HCT116 (cell line): ENCODE measurements at regions not wholly inside any gene's neighbourhood (a gene's known extent, or its start where the extent isn't known, plus 50 kb on each side); places are given as distances from the start of the nearest gene placed in this dataset.
"Not testable (repeated sequence)": the region's sequence is repeated elsewhere in the genome, so short reads cannot be mapped to it uniquely, and the experiment has no call there.

ENCODE experiments used
- ATAC-seq: fragments of 200-7000 bp; cut with Tn5 transposase; 2 replicates; pipeline ENCODE4 v1.9.1; 2020; ENCODE audit warnings: mild to moderate bottlenecking, moderate library complexity
- BruUV-seq: library from RNA; stranded (reverse); fragments of 400-500 nt; replicated peaks from 2 replicates; lab custom pipeline; 2021; lab: Mats Ljungman, UMichigan
- CTCF ChIA-PET: fragments of 300-600 bp; sonication (Branson Sonifier 250); formaldehyde crosslinking; loops from one replicate; lab custom pipeline; 2021; ENCODE audit warnings: antibody characterized with exemption; lab: Charles Lee
- POLR2A ChIA-PET: fragments of 300-600, 350-600 bp; sonication (Branson Sonifier 250); formaldehyde crosslinking; loops from one replicate; lab custom pipeline; 2021; ENCODE audit warnings: antibody characterized with exemption; lab: Charles Lee
- RAD21 ChIA-PET, 2 experiments: fragments of 300-600 bp; sonication (Branson Sonifier 250); formaldehyde crosslinking; loops; one replicate each; lab custom pipeline; 2023; ENCODE audit warnings: low total read pairs in 2 of 2; ENCODE audit not compliant: uncharacterized antibody in 2 of 2, unreplicated experiment in 2 of 2, low non-redundant PET in 1 of 2; lab: Charles Lee
- DNase-seq: peaks from one replicate; pipeline ENCODE4 v3.0.0-alpha.2; 2010; ENCODE audit warnings: low read depth, low spot score
- H2AFZ ChIP-seq: fragments of 200-600 bp; shearing (Covaris generic), sonication (generic); 2 replicates; pipeline ENCODE4 v1.6.1; 2017; ENCODE audit warnings: low read depth, mixed run types, mixed read lengths, antibody characterized with exemption, low read length; ENCODE audit not compliant: poor library complexity, severe bottlenecking
- H3K27ac ChIP-seq: 2 replicates; pipeline ENCODE4 v1.5.1; 2012; ENCODE audit warnings: low read depth, low read length
- H3K27me3 ChIP-seq: fragments of 200-600 bp; sonication (generic); 2 replicates; pipeline ENCODE4 v1.6.1; 2016; ENCODE audit warnings: mixed run types, low read length, mixed read lengths; ENCODE audit not compliant: insufficient read depth
- H3K36me3 ChIP-seq, 2 experiments: fragments of 200-500 bp in 1 of 2; fragments of 200-600 bp in 1 of 2; sonication (Bioruptor generic) in 1 of 2; sonication (generic) in 1 of 2; 2 replicates each; pipeline versions ENCODE4 v1.5.1 to v1.6.1; 2014 to 2016; ENCODE audit warnings: low read length in 2 of 2, inconsistent platforms in 1 of 2, mixed read lengths in 1 of 2, mixed run types in 1 of 2; ENCODE audit not compliant: insufficient read depth in 2 of 2, control insufficient read depth in 1 of 2
- H3K4me1 ChIP-seq, 2 experiments: fragments of 200-600 bp in 1 of 2; sonication (generic) in 1 of 2; 2 replicates each; pipeline versions ENCODE4 v1.5.1 to v1.6.1; 2012 to 2017; ENCODE audit warnings: low read length in 2 of 2, inconsistent platforms in 1 of 2, mild to moderate bottlenecking in 1 of 2, mixed read lengths in 1 of 2, mixed run types in 1 of 2, moderate library complexity in 1 of 2; ENCODE audit not compliant: insufficient read depth in 2 of 2, control insufficient read depth in 1 of 2
- H3K4me2 ChIP-seq: fragments of 200-600 bp; sonication (generic); 2 replicates; pipeline ENCODE4 v1.6.1; 2017; ENCODE audit warnings: mixed run types, low read length, mixed read lengths
- H3K4me3 ChIP-seq, 2 experiments: fragments of 200-600 bp in 1 of 2; sonication (generic) in 1 of 2; replicated peaks in 1 of 2; 2 replicates each; pipeline ENCODE4 v1.5.1; 2011 to 2016; ENCODE audit warnings: low read length in 2 of 2, control low read depth in 1 of 2, low read depth in 1 of 2, mild to moderate bottlenecking in 1 of 2, mixed read lengths in 1 of 2, mixed run types in 1 of 2
- H3K79me2 ChIP-seq: fragments of 200-600 bp; sonication (generic); 2 replicates; pipeline ENCODE4 v1.6.1; 2017; ENCODE audit warnings: mild to moderate bottlenecking, mixed run types, low read length, moderate library complexity, mixed read lengths; ENCODE audit not compliant: insufficient read depth
- H3K9ac ChIP-seq: fragments of 200-600 bp; sonication (generic); 2 replicates; pipeline ENCODE4 v1.6.1; 2016; ENCODE audit warnings: low read length, mixed read lengths
- H3K9me2 ChIP-seq: fragments of 200-600 bp; sonication (generic), shearing (Covaris generic); 2 replicates; pipeline ENCODE4 v1.6.1; 2017; ENCODE audit warnings: mixed run types, mild to moderate bottlenecking, moderate library complexity; ENCODE audit not compliant: insufficient read depth
- H3K9me3 ChIP-seq, 2 experiments: fragments of 200-500 bp in 1 of 2; fragments of 200-600 bp in 1 of 2; sonication (Bioruptor generic) in 1 of 2; sonication (generic) in 1 of 2; 2 replicates each; pipeline ENCODE4 v1.6.1; 2014 to 2017; ENCODE audit warnings: low read length in 2 of 2, mixed read lengths in 2 of 2, inconsistent platforms in 1 of 2, low read depth in 1 of 2, mild to moderate bottlenecking in 1 of 2, mixed run types in 1 of 2, moderate library complexity in 1 of 2; ENCODE audit not compliant: control insufficient read depth in 1 of 2, insufficient read depth in 1 of 2
- H4K20me1 ChIP-seq: fragments of 200-600 bp; sonication (generic), shearing (Covaris generic); 2 replicates; pipeline ENCODE4 v1.6.1; 2017; ENCODE audit warnings: mixed run types, mild to moderate bottlenecking, moderate library complexity; ENCODE audit not compliant: insufficient read depth
- EZH2 ChIP-seq: fragments of 200-600 bp; sonication (generic); IDR thresholded peaks from 2 replicates; pipeline ENCODE4 v1.6.1; 2017; ENCODE audit warnings: antibody characterized with exemption, mixed run types
- FOSL1 ChIP-seq: IDR thresholded peaks from 2 replicates; pipeline ENCODE4 v1.6.1; 2012; ENCODE audit warnings: low read depth
- JUND ChIP-seq: IDR thresholded peaks from 2 replicates; pipeline ENCODE4 v1.6.1; 2012
- POLR2A ChIP-seq: IDR thresholded peaks from 2 replicates; pipeline ENCODE4 v1.7.0; 2011; ENCODE audit warnings: borderline replicate concordance; ENCODE audit not compliant: insufficient read depth, insufficient read length; ENCODE audit errors: extremely low read depth
- POLR2AphosphoS5 ChIP-seq: IDR thresholded peaks from 2 replicates; pipeline ENCODE4 v1.6.1; 2011; ENCODE audit warnings: mild to moderate bottlenecking, low read depth, low read length, moderate library complexity
- REST ChIP-seq: IDR thresholded peaks from 2 replicates; pipeline ENCODE4 v1.6.1; 2012; ENCODE audit warnings: low read depth
- SIN3A ChIP-seq: IDR thresholded peaks from 2 replicates; pipeline ENCODE4 v1.6.1; 2012; ENCODE audit warnings: low read depth
- SP1 ChIP-seq: IDR thresholded peaks from 2 replicates; pipeline ENCODE4 v1.6.1; 2012; ENCODE audit warnings: low read depth
- SRF ChIP-seq: IDR thresholded peaks from 2 replicates; pipeline ENCODE4 v1.6.1; 2012; ENCODE audit warnings: low read depth
- TCF7L2 ChIP-seq: IDR thresholded peaks from 2 replicates; pipeline ENCODE4 v1.7.0; 2011; ENCODE audit warnings: borderline replicate concordance, inconsistent platforms; ENCODE audit not compliant: insufficient read depth, insufficient read length; ENCODE audit errors: extremely low read depth
- ZNF274 ChIP-seq: fragments of 200-500 bp; sonication (Bioruptor generic); IDR thresholded peaks from 2 replicates; pipeline ENCODE4 v1.6.1; 2014; ENCODE audit warnings: mild to moderate bottlenecking, low read depth, low read length, inconsistent platforms
- intact Hi-C: fragments of 100-400 bp; cut with micrococcal nuclease; formaldehyde crosslinking; loops from 2 replicates; pipeline ENCODE4 v1.10.0; 2022
- TF ChIP-seq, protein P1 (sequence below): IDR thresholded peaks from 2 replicates; pipeline ENCODE4 v1.6.1; 2012
- TF ChIP-seq, protein P2 (sequence below): IDR thresholded peaks from 2 replicates; pipeline ENCODE4 v1.6.1; 2011; ENCODE audit warnings: mild to moderate bottlenecking, low read length, moderate library complexity; ENCODE audit not compliant: insufficient replicate concordance; ENCODE audit errors: extremely low read depth

GRCh38 chr13:50747737-50748350 is 95.6 kb downstream of the DLEU7 start:
- Histone ChIP-seq H3K27ac (no peak overlapping the region), H3K36me3 (no peaks in the 10 kb centered on the region)
- ATAC-seq, result no peak
- TF ChIP-seq ZNF274 (no peak), SP1 (no peak), POLR2A (no peak), SIN3A (no peak), TCF7L2 (no peak), POLR2AphosphoS5 (no peak), SRF (no peak), REST (no peak), EZH2 (no peak), FOSL1 (no peak), JUND (no peak)
- TF ChIP-seq, protein P1, sequence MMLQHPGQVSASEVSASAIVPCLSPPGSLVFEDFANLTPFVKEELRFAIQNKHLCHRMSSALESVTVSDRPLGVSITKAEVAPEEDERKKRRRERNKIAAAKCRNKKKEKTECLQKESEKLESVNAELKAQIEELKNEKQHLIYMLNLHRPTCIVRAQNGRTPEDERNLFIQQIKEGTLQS, result no peak
- TF ChIP-seq, protein P2, sequence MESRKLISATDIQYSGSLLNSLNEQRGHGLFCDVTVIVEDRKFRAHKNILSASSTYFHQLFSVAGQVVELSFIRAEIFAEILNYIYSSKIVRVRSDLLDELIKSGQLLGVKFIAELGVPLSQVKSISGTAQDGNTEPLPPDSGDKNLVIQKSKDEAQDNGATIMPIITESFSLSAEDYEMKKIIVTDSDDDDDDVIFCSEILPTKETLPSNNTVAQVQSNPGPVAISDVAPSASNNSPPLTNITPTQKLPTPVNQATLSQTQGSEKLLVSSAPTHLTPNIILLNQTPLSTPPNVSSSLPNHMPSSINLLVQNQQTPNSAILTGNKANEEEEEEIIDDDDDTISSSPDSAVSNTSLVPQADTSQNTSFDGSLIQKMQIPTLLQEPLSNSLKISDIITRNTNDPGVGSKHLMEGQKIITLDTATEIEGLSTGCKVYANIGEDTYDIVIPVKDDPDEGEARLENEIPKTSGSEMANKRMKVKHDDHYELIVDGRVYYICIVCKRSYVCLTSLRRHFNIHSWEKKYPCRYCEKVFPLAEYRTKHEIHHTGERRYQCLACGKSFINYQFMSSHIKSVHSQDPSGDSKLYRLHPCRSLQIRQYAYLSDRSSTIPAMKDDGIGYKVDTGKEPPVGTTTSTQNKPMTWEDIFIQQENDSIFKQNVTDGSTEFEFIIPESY, result no peak
- TF ChIP-seq, all 23 proteins: peak for 0
- intact Hi-C loops, result no loop called here
- no peaks in the 10 kb centered on the region for H3K4me1 ChIP-seq
- no peak overlapping the region for H3K4me3 ChIP-seq
- no peaks in the 10 kb centered on the region for H4K20me1 ChIP-seq
- DNase-seq, result no peak
- H2AFZ ChIP-seq, result no peak overlapping the region
- RAD21 ChIA-PET, result no interaction called here
- H3K27me3 ChIP-seq, result no peaks in the 10 kb centered on the region
- H3K9ac ChIP-seq, result no peak overlapping the region
- H3K79me2 ChIP-seq, result no peaks in the 10 kb centered on the region
- no peak overlapping the region for H3K4me2 ChIP-seq
- no TSS peak for BruUV-seq
- CTCF ChIA-PET, result no interaction called here
- POLR2A ChIA-PET, result no interaction called here
- H3K9me3 ChIP-seq, result no peaks in the 10 kb centered on the region
- H3K9me2 ChIP-seq, result no peaks in the 10 kb centered on the region

DNA sequence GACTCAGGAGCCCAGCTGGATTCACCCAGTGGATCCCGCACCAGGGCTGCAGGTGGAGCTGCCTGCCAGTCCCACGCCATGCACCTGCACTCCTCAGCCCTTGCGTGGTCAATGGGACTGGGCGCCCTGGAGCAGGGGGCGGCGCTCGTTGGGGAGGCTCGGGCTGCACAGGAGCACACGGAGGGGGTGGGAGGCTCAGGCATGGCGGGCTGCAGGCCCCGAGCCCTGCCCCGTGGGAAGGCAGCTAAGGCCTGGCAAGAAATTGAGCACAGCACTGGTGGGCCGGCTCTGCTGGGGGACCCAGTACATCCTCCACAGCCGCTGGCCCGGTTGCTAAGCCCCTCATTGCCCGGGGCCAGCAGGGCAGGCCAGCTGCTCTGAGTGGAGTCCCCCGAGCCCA is 90.3 kb downstream of the DLEU7 start:
- H3K27me3 ChIP-seq, intact Hi-C loops, H4K20me1 ChIP-seq, H3K27ac ChIP-seq, H3K4me3 ChIP-seq, ATAC-seq, POLR2A ChIA-PET, H3K4me1 ChIP-seq, H3K9me3 ChIP-seq, BruUV-seq, RAD21 ChIA-PET, DNase-seq, H2AFZ ChIP-seq, H3K4me2 ChIP-seq, CTCF ChIA-PET, H3K79me2 ChIP-seq, H3K36me3 ChIP-seq, H3K9ac ChIP-seq, H3K9me2 ChIP-seq: not testable (repeated sequence)
